IMR-90 (cell line): ENCODE measurements at regions not wholly inside any gene's neighbourhood (a gene's known extent, or its start where the extent isn't known, plus 50 kb on each side); places are given as distances from the start of the nearest gene placed in this dataset.

Experiments
- ATAC-seq: fragments of 200-7000 bp; cut with Tn5 transposase; 2 replicates; pipeline ENCODE4 v1.9.1; 2020; ENCODE audit warnings: low read depth, mild to moderate bottlenecking, moderate library complexity
- BruUV-seq: library from RNA; stranded (reverse); fragments of 400-500 nt; replicated peaks from 2 replicates; lab custom pipeline; 2021; lab: Mats Ljungman, UMichigan
- CTCF ChIA-PET: fragments of 300-600 bp; formaldehyde crosslinking; extraction: SDS; loops from one replicate; lab custom pipeline; 2021; ENCODE audit warnings: antibody characterized with exemption; lab: Yijun Ruan, JAX
- POLR2A ChIA-PET: fragments of 300-600 bp; sonication (Branson Sonifier 250); formaldehyde crosslinking; loops from one replicate; lab custom pipeline; 2022; ENCODE audit warnings: antibody characterized with exemption; ENCODE audit not compliant: unreplicated experiment; lab: Charles Lee
- DNase-seq: peaks from one replicate; pipeline ENCODE4 v3.0.0; 2013
- H2AFZ ChIP-seq: replicated peaks from 2 replicates; pipeline ENCODE3; 2013; ENCODE audit warnings: low read length, mild to moderate bottlenecking; ENCODE audit not compliant: poor library complexity
- H2AK5ac ChIP-seq: 2 replicates; pipeline ENCODE4 v1.6.1; 2013; ENCODE audit warnings: low read depth, low read length, inconsistent platforms
- H2AK9ac ChIP-seq: replicated peaks from 2 replicates; pipeline ENCODE3; 2013; ENCODE audit warnings: mild to moderate bottlenecking, low read depth, low read length, moderate library complexity; ENCODE audit not compliant: poor library complexity
- H2BK120ac ChIP-seq: 2 replicates; pipeline ENCODE4 v1.6.1; 2013; ENCODE audit warnings: low read depth, low read length, inconsistent platforms
- H2BK15ac ChIP-seq: 3 replicates; pipeline ENCODE4 v1.6.1; 2013; ENCODE audit warnings: low read depth, low read length, inconsistent platforms
- H2BK20ac ChIP-seq: 2 replicates; pipeline ENCODE4 v1.6.1; 2013; ENCODE audit warnings: low read depth, mild to moderate bottlenecking, inconsistent platforms, low read length, moderate library complexity
- H2BK5ac ChIP-seq: 2 replicates; pipeline ENCODE4 v1.6.1; 2013; ENCODE audit warnings: mild to moderate bottlenecking, low read depth, low read length, inconsistent platforms; ENCODE audit not compliant: poor library complexity, severe bottlenecking
- H3K14ac ChIP-seq: replicated peaks from 2 replicates; pipeline ENCODE4 v1.6.1; 2013; ENCODE audit warnings: low read depth, low read length, inconsistent platforms
- H3K18ac ChIP-seq: 2 replicates; pipeline ENCODE4 v1.6.1; 2013; ENCODE audit warnings: low read depth, low read length, control low read depth
- H3K23ac ChIP-seq: 2 replicates; pipeline ENCODE4 v1.6.1; 2013; ENCODE audit warnings: low read depth, low read length, inconsistent platforms
- H3K27ac ChIP-seq: 2 replicates; pipeline ENCODE4 v1.5.1; 2013; ENCODE audit warnings: mild to moderate bottlenecking, control low read depth, low read length; ENCODE audit not compliant: insufficient read depth
- H3K27me3 ChIP-seq: 2 replicates; pipeline ENCODE4 v1.6.1; 2013; ENCODE audit warnings: low read length; ENCODE audit not compliant: control insufficient read depth, insufficient read depth
- H3K36me3 ChIP-seq: 2 replicates; pipeline ENCODE4 v1.6.1; 2013; ENCODE audit warnings: low read length, mixed read lengths; ENCODE audit not compliant: control insufficient read depth, insufficient read depth
- H3K4ac ChIP-seq: 2 replicates; pipeline ENCODE4 v1.6.1; 2013; ENCODE audit warnings: low read depth, low read length, inconsistent platforms
- H3K4me1 ChIP-seq: 2 replicates; pipeline ENCODE4 v1.6.1; 2013; ENCODE audit warnings: low read length, mixed read lengths; ENCODE audit not compliant: control insufficient read depth, insufficient read depth
- H3K4me2 ChIP-seq: 2 replicates; pipeline ENCODE4 v1.6.1; 2013; ENCODE audit warnings: low read depth, mild to moderate bottlenecking, control low read depth, low read length, moderate library complexity
- H3K4me3 ChIP-seq: 2 replicates; pipeline ENCODE4 v1.5.1; 2013; ENCODE audit warnings: low read depth, mild to moderate bottlenecking, control low read depth, low read length, moderate library complexity; ENCODE audit not compliant: insufficient read depth
- H3K56ac ChIP-seq: 2 replicates; pipeline ENCODE4 v1.6.1; 2013; ENCODE audit warnings: low read length, inconsistent platforms; ENCODE audit not compliant: insufficient read depth; ENCODE audit errors: extremely low read depth
- H3K79me1 ChIP-seq, 2 experiments: 2 replicates each; pipeline ENCODE4 v1.6.1; 2013; ENCODE audit warnings: low read length in 2 of 2, inconsistent platforms in 1 of 2, low read depth in 1 of 2
- H3K9ac ChIP-seq: 2 replicates; pipeline ENCODE4 v1.6.1; 2013; ENCODE audit warnings: low read depth, low read length, control low read depth
- H3K9me1 ChIP-seq: 2 replicates; pipeline ENCODE4 v1.6.1; 2013; ENCODE audit warnings: low read length, inconsistent platforms; ENCODE audit not compliant: insufficient read depth
- H3K9me3 ChIP-seq: 2 replicates; pipeline ENCODE4 v1.6.1; 2013; ENCODE audit warnings: low read length; ENCODE audit not compliant: control insufficient read depth, insufficient read depth
- H4K20me1 ChIP-seq: 2 replicates; pipeline ENCODE4 v1.6.1; 2013; ENCODE audit warnings: low read length, inconsistent platforms; ENCODE audit not compliant: insufficient read depth
- H4K5ac ChIP-seq: 2 replicates; pipeline ENCODE4 v1.6.1; 2013; ENCODE audit warnings: mild to moderate bottlenecking, low read depth, low read length, control low read depth
- H4K8ac ChIP-seq, 2 experiments: 2 replicates each; pipeline ENCODE4 v1.6.1; 2013; ENCODE audit warnings: low read depth in 2 of 2, low read length in 2 of 2, control low read depth in 1 of 2, inconsistent platforms in 1 of 2
- H4K91ac ChIP-seq: 2 replicates; pipeline ENCODE4 v1.6.1; 2013; ENCODE audit warnings: low read depth, low read length, inconsistent platforms; ENCODE audit not compliant: insufficient read depth
- BHLHE40 ChIP-seq: fragments of 150-350 bp; IDR thresholded peaks from 2 replicates; pipeline ENCODE4 v1.6.1; 2016; ENCODE audit warnings: mild to moderate bottlenecking, low read depth, low read length
- CEBPB ChIP-seq: IDR thresholded peaks from 2 replicates; pipeline ENCODE4 v1.6.1; 2012; ENCODE audit warnings: low read depth, low read length, improper control_type of control experiment
- CHD1 ChIP-seq: IDR thresholded peaks from 2 replicates; pipeline ENCODE4 v1.6.1; 2012; ENCODE audit warnings: low read depth, low read length, improper control_type of control experiment
- CTCF ChIP-seq: conservative IDR thresholded peaks from 2 replicates; pipeline ENCODE4 v1.5.1; 2012; ENCODE audit warnings: mild to moderate bottlenecking, low read depth, low read length, improper control_type of control experiment
- FOS ChIP-seq: fragments of 150-350 bp; IDR thresholded peaks from 2 replicates; pipeline ENCODE4 v1.6.1; 2016; ENCODE audit warnings: low read depth, low read length
- MAFK ChIP-seq: IDR thresholded peaks from 2 replicates; pipeline ENCODE4 v1.6.1; 2012; ENCODE audit warnings: low read depth, low read length, improper control_type of control experiment
- MAZ ChIP-seq: IDR thresholded peaks from 2 replicates; pipeline ENCODE4 v1.6.1; 2012; ENCODE audit warnings: low read depth, mild to moderate bottlenecking, low read length, improper control_type of control experiment, moderate library complexity, borderline replicate concordance
- MXI1 ChIP-seq: IDR thresholded peaks from 2 replicates; pipeline ENCODE4 v1.6.1; 2012; ENCODE audit warnings: low read depth, mild to moderate bottlenecking, low read length, moderate library complexity, borderline replicate concordance
- NFE2L2 ChIP-seq: fragments of 150-350 bp; IDR thresholded peaks from 2 replicates; pipeline ENCODE4 v1.6.1; 2016; ENCODE audit warnings: low read depth, mild to moderate bottlenecking, low read length
- POLR2A ChIP-seq: IDR thresholded peaks from 2 replicates; pipeline ENCODE4 v1.6.1; 2012; ENCODE audit warnings: mild to moderate bottlenecking, low read depth, low read length
- RAD21 ChIP-seq: IDR thresholded peaks from 2 replicates; pipeline ENCODE4 v1.6.1; 2012; ENCODE audit warnings: low read length, improper control_type of control experiment
- RCOR1 ChIP-seq: IDR thresholded peaks from 2 replicates; pipeline ENCODE4 v1.6.1; 2012; ENCODE audit warnings: mild to moderate bottlenecking, low read length, improper control_type of control experiment; ENCODE audit not compliant: insufficient replicate concordance
- RFX5 ChIP-seq: IDR thresholded peaks from 2 replicates; pipeline ENCODE4 v1.8.0; 2012; ENCODE audit warnings: low read depth, mild to moderate bottlenecking, low read length, moderate library complexity
- SMC3 ChIP-seq: fragments of 150-350 bp; IDR thresholded peaks from 2 replicates; pipeline ENCODE4 v1.6.1; 2016; ENCODE audit warnings: low read depth, mild to moderate bottlenecking, antibody characterized with exemption, low read length, moderate library complexity
- WGBS, 2 experiments: methylation state at CpG; one replicate each; pipeline versions ENCODE4 v1.1.5 to v1.1.7; 2013; ENCODE audit warnings: missing lambda C conversion rate in 2 of 2; ENCODE audit not compliant: insufficient read length in 1 of 2; ENCODE audit errors: extremely low coverage in 2 of 2; 5-methylcytosine and 5-hydroxymethylcytosine counted together
- dilution Hi-C: fragments of 300-500 bp; cut with HindIII; formaldehyde crosslinking; loops from one replicate; pipeline ENCODE4 v1.14.3; 2018; ENCODE audit warnings: low sequenced_read_pairs; ENCODE audit not compliant: unreplicated experiment
- in situ Hi-C: fragments of 300-500 bp; cut with MboI; formaldehyde crosslinking; loops from 3 replicates; pipeline ENCODE4 v1.14.3; 2019; ENCODE audit warnings: low sequenced_read_pairs, inconsistent platforms, mixed read lengths
- intact Hi-C: fragments of 100-400 bp; cut with micrococcal nuclease; formaldehyde crosslinking; loops from 2 replicates; pipeline ENCODE4 v1.10.0; 2022
- TF ChIP-seq, protein P1 (sequence below): fragments of 150-350 bp; IDR thresholded peaks from 2 replicates; pipeline ENCODE4 v1.6.1; 2017; ENCODE audit warnings: mild to moderate bottlenecking, antibody characterized with exemption, low read length, low read depth
- TF ChIP-seq, protein P2 (sequence below): fragments of 150-350 bp; IDR thresholded peaks from 2 replicates; pipeline ENCODE4 v1.6.1; 2016; ENCODE audit warnings: low read depth, mild to moderate bottlenecking, low read length, moderate library complexity, borderline replicate concordance

DNA sequence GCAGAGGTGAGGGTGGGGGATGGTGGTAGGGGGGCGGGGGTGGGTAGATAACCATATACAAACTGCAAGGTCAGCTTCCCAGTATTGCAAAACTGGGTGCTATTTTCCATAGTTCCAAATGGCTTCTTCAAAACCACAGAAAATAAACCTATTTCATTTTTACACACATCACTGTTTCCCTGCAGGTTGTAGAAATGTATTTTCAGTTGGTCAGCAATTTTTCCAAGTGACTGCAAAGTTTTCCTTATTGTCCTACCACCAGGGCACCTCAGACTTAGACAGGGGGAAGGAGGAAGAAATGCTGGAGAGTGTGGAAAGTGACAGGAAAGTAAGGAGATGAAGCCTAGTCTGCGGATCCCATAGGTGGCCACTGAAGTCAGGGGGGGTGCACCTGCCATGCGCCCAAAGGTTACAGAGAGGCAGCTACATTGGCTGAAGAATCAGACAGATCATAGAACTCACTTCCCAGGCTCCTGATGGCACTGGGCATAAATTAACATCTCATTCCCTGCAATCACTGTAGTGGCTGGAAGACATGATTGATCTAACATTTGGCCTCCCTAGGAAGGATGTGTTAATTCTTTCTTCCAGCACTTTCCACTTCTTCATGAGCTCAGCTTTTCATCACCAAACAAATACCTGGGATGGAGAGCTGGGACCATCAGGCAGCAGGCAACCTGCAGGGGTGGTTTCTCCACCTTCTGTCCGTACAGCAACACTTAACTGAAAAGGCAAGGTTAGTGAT, 402.0 kb downstream of the HNRNPD start:
- ATAC-seq, result no peak
- H3K79me1 ChIP-seq, result no peaks in the 10 kb centered on the region
- no peak overlapping the region for H2AK5ac ChIP-seq
- H4K20me1 ChIP-seq, result no peaks in the 10 kb centered on the region
- in situ Hi-C loops (no loop called here), dilution Hi-C loops (no loop called here), intact Hi-C loops (no loop called here)
- H4K91ac ChIP-seq, result no peak overlapping the region
- no peak overlapping the region for H3K9ac ChIP-seq
- TF ChIP-seq, protein P1, sequence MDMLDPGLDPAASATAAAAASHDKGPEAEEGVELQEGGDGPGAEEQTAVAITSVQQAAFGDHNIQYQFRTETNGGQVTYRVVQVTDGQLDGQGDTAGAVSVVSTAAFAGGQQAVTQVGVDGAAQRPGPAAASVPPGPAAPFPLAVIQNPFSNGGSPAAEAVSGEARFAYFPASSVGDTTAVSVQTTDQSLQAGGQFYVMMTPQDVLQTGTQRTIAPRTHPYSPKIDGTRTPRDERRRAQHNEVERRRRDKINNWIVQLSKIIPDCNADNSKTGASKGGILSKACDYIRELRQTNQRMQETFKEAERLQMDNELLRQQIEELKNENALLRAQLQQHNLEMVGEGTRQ, result no peak
- TF ChIP-seq CEBPB, result no peak
- no peak for TF ChIP-seq CTCF
- no peak for TF ChIP-seq BHLHE40
- no peak for TF ChIP-seq MXI1
- no peak for TF ChIP-seq CHD1
- no peak for TF ChIP-seq MAZ
- TF ChIP-seq RFX5, result no peak
- no peak for TF ChIP-seq NFE2L2
- TF ChIP-seq POLR2A, result no peak
- TF ChIP-seq, protein P2, sequence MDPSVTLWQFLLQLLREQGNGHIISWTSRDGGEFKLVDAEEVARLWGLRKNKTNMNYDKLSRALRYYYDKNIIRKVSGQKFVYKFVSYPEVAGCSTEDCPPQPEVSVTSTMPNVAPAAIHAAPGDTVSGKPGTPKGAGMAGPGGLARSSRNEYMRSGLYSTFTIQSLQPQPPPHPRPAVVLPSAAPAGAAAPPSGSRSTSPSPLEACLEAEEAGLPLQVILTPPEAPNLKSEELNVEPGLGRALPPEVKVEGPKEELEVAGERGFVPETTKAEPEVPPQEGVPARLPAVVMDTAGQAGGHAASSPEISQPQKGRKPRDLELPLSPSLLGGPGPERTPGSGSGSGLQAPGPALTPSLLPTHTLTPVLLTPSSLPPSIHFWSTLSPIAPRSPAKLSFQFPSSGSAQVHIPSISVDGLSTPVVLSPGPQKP, result no peak
- no peak for TF ChIP-seq SMC3
- no peak for TF ChIP-seq FOS
- TF ChIP-seq MAFK, result no peak
- no peak for TF ChIP-seq RAD21
- no peak for TF ChIP-seq RCOR1
- WGBS, 2 experiments, result no CpG with 5 or more reads among the region's 4 CpGs
- no peak overlapping the region for H3K18ac ChIP-seq
- H3K27ac ChIP-seq, result no peak overlapping the region
- H3K14ac ChIP-seq, result no peak overlapping the region
- no peak for DNase-seq
- no peak overlapping the region for H4K8ac ChIP-seq
- no peak overlapping the region for H3K56ac ChIP-seq
- H3K36me3 ChIP-seq, result no peaks in the 10 kb centered on the region
- ChIA-PET POLR2A (no interaction called here), CTCF (no interaction called here)
- H3K23ac ChIP-seq, result no peak overlapping the region
- H3K4me1 ChIP-seq, result no peaks in the 10 kb centered on the region
- H2BK5ac ChIP-seq, result no peak overlapping the region
- no peak overlapping the region for H4K5ac ChIP-seq
- no peak overlapping the region for H2BK15ac ChIP-seq
- no peak overlapping the region for H3K4ac ChIP-seq
- no peaks in the 10 kb centered on the region for H3K27me3 ChIP-seq
- no peaks in the 10 kb centered on the region for H3K9me3 ChIP-seq
- H2AFZ ChIP-seq, result no peak overlapping the region
- no peak overlapping the region for H3K4me3 ChIP-seq
- no peak overlapping the region for H2BK120ac ChIP-seq
- BruUV-seq, result no TSS peak
- no peaks in the 10 kb centered on the region for H3K9me1 ChIP-seq
- H2BK20ac ChIP-seq, result no peak overlapping the region
- no peak overlapping the region for H3K4me2 ChIP-seq
- H2AK9ac ChIP-seq, result no peak overlapping the region
